ENCODE measurements at regions not wholly inside any gene's neighbourhood (a gene's known extent, or its start where the extent isn't known, plus 50 kb on each side); places are given as distances from the start of the nearest gene placed in this dataset.

- no peak overlapping the region for H3K4me3 ChIP-seq (ENCODE audit: extremely low read depth in 1 of 4, insufficient read depth in 2 of 4, low read depth in 3 of 4, low read length in 4 of 4)
- no peak overlapping the region for H4K8ac ChIP-seq (ENCODE audit: extremely low read depth, insufficient read depth, low read length)
- H3K23ac ChIP-seq (ENCODE audit: insufficient read length): no peak overlapping the region
- H4K91ac ChIP-seq (replicated peaks; ENCODE audit: insufficient read length, low read length): no peak overlapping the region
- H4K5ac ChIP-seq (ENCODE audit: insufficient read length, low read depth, low read length): no peak overlapping the region
- no peaks in the 10 kb centered on the region for H4K20me1 ChIP-seq (replicated peaks in 1 of 2; ENCODE audit: control insufficient read depth in 1 of 2, insufficient read depth in 2 of 2, low read length in 2 of 2)
- H3K79me1 ChIP-seq (ENCODE audit: low read depth, low read length): no peaks in the 10 kb centered on the region
- H3K27ac ChIP-seq (ENCODE audit: low read depth, low read length): no peak overlapping the region
- 62% methylated on average over 3 of the region's 3 CpGs; no CpG with 5 or more reads in 1 of the 2 experiments for WGBS, 2 experiments (ENCODE audit: extremely low coverage in 1 of 2, insufficient coverage in 1 of 2, insufficient read length in 1 of 2, insufficient replicate concordance in 2 of 2, low coverage in 1 of 2, low lambda C conversion rate in 2 of 2, missing lambda C conversion rate in 1 of 2)
- no peaks in the 10 kb centered on the region for H3K4me1 ChIP-seq (replicated peaks in 1 of 4; ENCODE audit: control insufficient read depth in 3 of 4, insufficient read depth in 4 of 4, low read length in 3 of 4)
- H2BK120ac ChIP-seq (replicated peaks; ENCODE audit: low read depth, low read length): no peak overlapping the region
- H3K56ac ChIP-seq (replicated peaks; ENCODE audit: insufficient read length, low read depth, low read length): no peak overlapping the region
- H3K79me2 ChIP-seq (ENCODE audit: control insufficient read depth in 1 of 2, insufficient read depth in 2 of 2, low read length in 2 of 2): no peaks in the 10 kb centered on the region
- no peak overlapping the region for H2BK20ac ChIP-seq (ENCODE audit: low read length)
- H3K18ac ChIP-seq (ENCODE audit: extremely low read depth, low read length): no peak overlapping the region
- TF ChIP-seq CTCF (IDR thresholded peaks at IDR 0.05; ENCODE audit: control extremely low read depth in 1 of 3, insufficient read depth in 1 of 3, low read depth in 1 of 3, low read length in 3 of 3) (peak in 2 of 3 experiments; percentile 23 to 49; a peak in 2 of 4 replicates), RAD21 (IDR thresholded peaks at IDR 0.05 in 1 of 2, conservative IDR thresholded peaks at IDR 0.05 in 1 of 2; ENCODE audit: low read depth in 2 of 2, low read length in 2 of 2) (peak; percentile 75 to 78), TCF12 (IDR thresholded peaks at IDR 0.05; ENCODE audit: low read depth, low read length) (no peak)
- H3K4me2 ChIP-seq (ENCODE audit: insufficient read depth in 1 of 2, low read depth in 2 of 2, low read length in 2 of 2): no peak overlapping the region
- CTCF ChIA-PET (ENCODE audit: partially characterized antibody): interaction anchor here (0.6 to 5.1 kb wide), 15 partner anchors 14 to 573 kb away, joined by 3 to 26 read pairs (median 3); no protein-coding TSS in a partner anchor
- H3K36me3 ChIP-seq (ENCODE audit: control insufficient read depth in 2 of 4, insufficient read depth in 4 of 4, low read length in 3 of 4): no peaks in the 10 kb centered on the region
- POLR2A ChIA-PET (ENCODE audit: partially characterized antibody): no interaction called here
- no peak overlapping the region for H2BK5ac ChIP-seq (ENCODE audit: low read depth, low read length)
- no peak overlapping the region for H2BK15ac ChIP-seq (ENCODE audit: low read length)
- no peak overlapping the region for H2AFZ ChIP-seq (ENCODE audit: low read length)
- H3K14ac ChIP-seq (ENCODE audit: insufficient read length): no peak overlapping the region
- no peak overlapping the region for H2BK12ac ChIP-seq (ENCODE audit: low read depth, low read length)
- no peak overlapping the region for H3K4ac ChIP-seq (replicated peaks; ENCODE audit: insufficient read length, low read depth, low read length)
- no peaks in the 10 kb centered on the region for H3K27me3 ChIP-seq (replicated peaks in 1 of 4; ENCODE audit: control insufficient read depth in 3 of 4, extremely low read depth in 1 of 4, insufficient read depth in 3 of 4, low read length in 3 of 4)
- H3K9ac ChIP-seq (replicated peaks in 1 of 4; ENCODE audit: extremely low read depth in 1 of 4, low read depth in 3 of 4, low read length in 3 of 4): no peak overlapping the region
- FAIRE-seq: peak; percentile 36
- H3K9me3 ChIP-seq (ENCODE audit: insufficient read depth in 2 of 2, low read depth in 1 of 2, low read length in 1 of 2): no peaks in the 10 kb centered on the region
- no peaks in the 10 kb centered on the region for H3K23me2 ChIP-seq (ENCODE audit: low read depth, low read length)
- no peak for DNase-seq (ENCODE audit: low read depth in 1 of 2, low spot score in 2 of 2)
- H2AK5ac ChIP-seq (ENCODE audit: low read depth, low read length): no peak overlapping the region
These were observed 75.0 kb downstream of the ATP6V1G3 start for GRCh38 chr1:198465201-198466144.

Measured in H1 (cell line).